H9 (cell line): ENCODE measurements at regions not wholly inside any gene's neighbourhood (a gene's known extent, or its start where the extent isn't known, plus 50 kb on each side); places are given as distances from the start of the nearest gene placed in this dataset.

Experiments
- DNase-seq: peaks from one replicate; pipeline ENCODE4 v3.0.0-alpha.2; 2017
- H2AFZ ChIP-seq: one replicate; pipeline ENCODE4 v1.6.1; 2013; ENCODE audit warnings: mild to moderate bottlenecking, low read length, control low read depth, moderate library complexity
- H2AK5ac ChIP-seq: 2 replicates; pipeline ENCODE4 v1.6.1; 2013; ENCODE audit warnings: low read length, control low read depth, mixed read lengths; ENCODE audit not compliant: insufficient read length
- H2BK120ac ChIP-seq: one replicate; pipeline ENCODE4 v1.6.1; 2013; ENCODE audit warnings: low read depth, mild to moderate bottlenecking, low read length, control low read depth, inconsistent platforms; ENCODE audit not compliant: poor library complexity, severe bottlenecking
- H2BK12ac ChIP-seq: 2 replicates; pipeline ENCODE4 v1.6.1; 2013; ENCODE audit warnings: low read length, control low read depth, mixed read lengths, low read depth; ENCODE audit not compliant: insufficient read length
- H2BK15ac ChIP-seq: 2 replicates; pipeline ENCODE4 v1.6.1; 2013; ENCODE audit warnings: low read depth, low read length, control low read depth
- H2BK20ac ChIP-seq: one replicate; pipeline ENCODE4 v1.6.1; 2013; ENCODE audit warnings: low read depth, mild to moderate bottlenecking, low read length, control low read depth, inconsistent platforms; ENCODE audit not compliant: poor library complexity, severe bottlenecking
- H2BK5ac ChIP-seq: 2 replicates; pipeline ENCODE4 v1.6.1; 2013; ENCODE audit warnings: low read length, control low read depth, mixed read lengths; ENCODE audit not compliant: insufficient read length
- H3K14ac ChIP-seq: 2 replicates; pipeline ENCODE4 v1.6.1; 2013; ENCODE audit warnings: low read length, control low read depth; ENCODE audit not compliant: insufficient read depth
- H3K18ac ChIP-seq: 2 replicates; pipeline ENCODE4 v1.6.1; 2013; ENCODE audit warnings: low read depth, mild to moderate bottlenecking, mixed read lengths, low read length, control low read depth; ENCODE audit not compliant: insufficient read length
- H3K23ac ChIP-seq: 2 replicates; pipeline ENCODE4 v1.6.1; 2013; ENCODE audit warnings: low read length, control low read depth, mixed read lengths, low read depth; ENCODE audit not compliant: insufficient read length
- H3K23me2 ChIP-seq: 2 replicates; pipeline ENCODE4 v1.6.1; 2013; ENCODE audit warnings: low read depth, mild to moderate bottlenecking, mixed read lengths, low read length, control low read depth; ENCODE audit not compliant: insufficient read length, poor library complexity, severe bottlenecking
- H3K27ac ChIP-seq: 2 replicates; pipeline ENCODE4 v1.5.1; 2013; ENCODE audit warnings: low read length, control low read depth, mixed read lengths, low read depth; ENCODE audit not compliant: insufficient read length
- H3K27me3 ChIP-seq: 2 replicates; pipeline ENCODE4 v1.6.1; 2013; ENCODE audit warnings: low read length, control low read depth, inconsistent platforms; ENCODE audit not compliant: insufficient read depth
- H3K4ac ChIP-seq: 2 replicates; pipeline ENCODE4 v1.6.1; 2013; ENCODE audit warnings: low read depth, mild to moderate bottlenecking, control low read depth, inconsistent platforms, low read length, moderate library complexity
- H3K4me1 ChIP-seq: 2 replicates; pipeline ENCODE4 v1.6.1; 2013; ENCODE audit warnings: low read length, control low read depth, inconsistent platforms; ENCODE audit not compliant: insufficient read depth
- H3K4me2 ChIP-seq: 2 replicates; pipeline ENCODE4 v1.6.1; 2013; ENCODE audit warnings: low read length, control low read depth, mixed read lengths; ENCODE audit not compliant: insufficient read length, insufficient read depth
- H3K56ac ChIP-seq: 2 replicates; pipeline ENCODE4 v1.6.1; 2013; ENCODE audit warnings: low read depth, mild to moderate bottlenecking, mixed read lengths, low read length, control low read depth; ENCODE audit not compliant: insufficient read length
- H3K79me1 ChIP-seq: 2 replicates; pipeline ENCODE4 v1.6.1; 2013; ENCODE audit warnings: low read depth, mild to moderate bottlenecking, moderate library complexity, low read length, control low read depth, inconsistent platforms; ENCODE audit not compliant: insufficient read depth, poor library complexity, severe bottlenecking
- H3K79me2 ChIP-seq: 2 replicates; pipeline ENCODE4 v1.6.1; 2013; ENCODE audit warnings: low read length, control low read depth, inconsistent platforms; ENCODE audit not compliant: insufficient read depth
- H3K9ac ChIP-seq: 2 replicates; pipeline ENCODE4 v1.6.1; 2013; ENCODE audit warnings: low read length, control low read depth, mixed read lengths; ENCODE audit not compliant: insufficient read length; ENCODE audit errors: extremely low read depth
- H3K9me3 ChIP-seq: one replicate; pipeline ENCODE4 v1.6.1; 2013; ENCODE audit warnings: low read depth, low read length, inconsistent platforms; ENCODE audit not compliant: control insufficient read depth
- H3T11ph ChIP-seq: one replicate; pipeline ENCODE4 v1.6.1; 2013; ENCODE audit warnings: mild to moderate bottlenecking, low read length, control low read depth, inconsistent platforms
- H4K20me1 ChIP-seq: one replicate; pipeline ENCODE4 v1.6.1; 2013; ENCODE audit not compliant: control insufficient read depth, insufficient read length, insufficient read depth
- H4K5ac ChIP-seq: 2 replicates; pipeline ENCODE4 v1.6.1; 2013; ENCODE audit warnings: low read depth, mild to moderate bottlenecking, mixed read lengths, low read length, control low read depth; ENCODE audit not compliant: insufficient read length
- H4K8ac ChIP-seq: replicated peaks from 2 replicates; pipeline ENCODE4 v1.6.1; 2013; ENCODE audit warnings: low read length, control low read depth, mixed read lengths, low read depth; ENCODE audit not compliant: insufficient read length
- H4K91ac ChIP-seq: 2 replicates; pipeline ENCODE4 v1.6.1; 2013; ENCODE audit warnings: low read depth, mild to moderate bottlenecking, moderate library complexity, mixed read lengths, low read length, control low read depth; ENCODE audit not compliant: insufficient read length
- H3K27ac Mint-ChIP-seq, 3 experiments: 2 replicates in 2 of 3; 3 replicates in 1 of 3; pipeline ENCODE4 v1.8.0; 2020 to 2021; ENCODE audit warnings: mixed read lengths in 3 of 3, mild to moderate bottlenecking in 1 of 3, moderate library complexity in 1 of 3
- H3K27me3 Mint-ChIP-seq: 2 replicates; pipeline ENCODE4 v1.8.0; 2021; ENCODE audit warnings: low read depth, mild to moderate bottlenecking, moderate library complexity, mixed read lengths
- H3K36me3 Mint-ChIP-seq, 3 experiments: 2 replicates in 2 of 3; 3 replicates in 1 of 3; pipeline ENCODE4 v1.8.0; 2020 to 2021; ENCODE audit warnings: low read depth in 3 of 3, mixed read lengths in 3 of 3; ENCODE audit not compliant: insufficient read depth in 1 of 3
- H3K4me1 Mint-ChIP-seq, 2 experiments: 2 replicates each; pipeline ENCODE4 v1.8.0; 2020; ENCODE audit warnings: mixed read lengths in 2 of 2
- H3K4me3 Mint-ChIP-seq, 2 experiments: 2 replicates in 1 of 2; 3 replicates in 1 of 2; pipeline ENCODE4 v1.8.0; 2020 to 2021; ENCODE audit warnings: mild to moderate bottlenecking in 2 of 2, mixed read lengths in 2 of 2, moderate library complexity in 1 of 2
- H3K9me3 Mint-ChIP-seq, 2 experiments: 2 replicates in 1 of 2; 3 replicates in 1 of 2; pipeline ENCODE4 v1.8.0; 2020; ENCODE audit warnings: mild to moderate bottlenecking in 2 of 2, mixed read lengths in 2 of 2, moderate library complexity in 1 of 2
- WGBS: extraction: QIAGEN DNeasy Blood & Tissue Kit; methylation state at CpG from one replicate; pipeline ENCODE4 v1.1.7; 2013; ENCODE audit warnings: missing lambda C conversion rate, low lambda C conversion rate, mixed read lengths; ENCODE audit not compliant: insufficient read length; ENCODE audit errors: extremely low coverage; 5-methylcytosine and 5-hydroxymethylcytosine counted together
- TF ChIP-seq, protein P1 (sequence below): fragments of 200-600 bp; sonication (generic); conservative IDR thresholded peaks from 3 replicates; pipeline ENCODE4 v1.8.0; 2021; ENCODE audit warnings: antibody characterized with exemption, mild to moderate bottlenecking

- Mint-ChIP-seq H3K9me3 (no peaks in the 10 kb centered on the region; a peak in 1 of 5 replicates), H3K27ac (no peak overlapping the region; a peak in 1 of 7 replicates), H3K27me3 (peaks cover 3% of the 10 kb centered on the region; the same call in 1 of the 2 replicates), H3K4me3 (no peak overlapping the region), H3K4me1 (peaks cover 8 to 10% of the 10 kb centered on the region in 2 experiments; a peak in 3 of 4 replicates), H3K36me3 (no peaks in the 10 kb centered on the region)
- H2BK15ac ChIP-seq = no peak overlapping the region
- no peak overlapping the region for H3K27ac ChIP-seq
- no peaks in the 10 kb centered on the region for H3K27me3 ChIP-seq
- no peak overlapping the region for H2AFZ ChIP-seq
- no CpG with 5 or more reads among the region's 4 CpGs for WGBS
- no peak overlapping the region for H2BK5ac ChIP-seq
- H3K4me2 ChIP-seq = no peak overlapping the region
- H4K20me1 ChIP-seq = no peaks in the 10 kb centered on the region
- H3K18ac ChIP-seq = no peak overlapping the region
- TF ChIP-seq, protein P1, sequence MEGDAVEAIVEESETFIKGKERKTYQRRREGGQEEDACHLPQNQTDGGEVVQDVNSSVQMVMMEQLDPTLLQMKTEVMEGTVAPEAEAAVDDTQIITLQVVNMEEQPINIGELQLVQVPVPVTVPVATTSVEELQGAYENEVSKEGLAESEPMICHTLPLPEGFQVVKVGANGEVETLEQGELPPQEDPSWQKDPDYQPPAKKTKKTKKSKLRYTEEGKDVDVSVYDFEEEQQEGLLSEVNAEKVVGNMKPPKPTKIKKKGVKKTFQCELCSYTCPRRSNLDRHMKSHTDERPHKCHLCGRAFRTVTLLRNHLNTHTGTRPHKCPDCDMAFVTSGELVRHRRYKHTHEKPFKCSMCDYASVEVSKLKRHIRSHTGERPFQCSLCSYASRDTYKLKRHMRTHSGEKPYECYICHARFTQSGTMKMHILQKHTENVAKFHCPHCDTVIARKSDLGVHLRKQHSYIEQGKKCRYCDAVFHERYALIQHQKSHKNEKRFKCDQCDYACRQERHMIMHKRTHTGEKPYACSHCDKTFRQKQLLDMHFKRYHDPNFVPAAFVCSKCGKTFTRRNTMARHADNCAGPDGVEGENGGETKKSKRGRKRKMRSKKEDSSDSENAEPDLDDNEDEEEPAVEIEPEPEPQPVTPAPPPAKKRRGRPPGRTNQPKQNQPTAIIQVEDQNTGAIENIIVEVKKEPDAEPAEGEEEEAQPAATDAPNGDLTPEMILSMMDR = no peak
- no peak overlapping the region for H2BK120ac ChIP-seq
- no peaks in the 10 kb centered on the region for H3K4me1 ChIP-seq
- no peak overlapping the region for H3K23ac ChIP-seq
- no peaks in the 10 kb centered on the region for H3K9me3 ChIP-seq
- H3K14ac ChIP-seq = no peak overlapping the region
- H2AK5ac ChIP-seq = no peak overlapping the region
- H3K79me2 ChIP-seq = no peaks in the 10 kb centered on the region
- no peak overlapping the region for H4K8ac ChIP-seq
- H3K79me1 ChIP-seq = no peaks in the 10 kb centered on the region
- DNase-seq = no peak
- H3K9ac ChIP-seq = no peak overlapping the region
- no peak overlapping the region for H4K91ac ChIP-seq
- H2BK20ac ChIP-seq = no peak overlapping the region
- H3K23me2 ChIP-seq = no peaks in the 10 kb centered on the region
- H4K5ac ChIP-seq = no peak overlapping the region
- no peak overlapping the region for H2BK12ac ChIP-seq
- no peak overlapping the region for H3K56ac ChIP-seq
- no peak overlapping the region for H3T11ph ChIP-seq
- no peak overlapping the region for H3K4ac ChIP-seq
Measured at GRCh38 chr2:121998751-121999150, 243.3 kb downstream of the TSN start.
